HG03066 (cell line): ENCODE measurements at regions not wholly inside any gene's neighbourhood (a gene's known extent, or its start where the extent isn't known, plus 50 kb on each side); places are given as distances from the start of the nearest gene placed in this dataset.

ENCODE experiments used
- ATAC-seq: cut with Tn5 transposase; IDR thresholded peaks from one replicate; pipeline ENCODE4 v1.9.1; 2021; ENCODE audit warnings: low read depth; ENCODE audit not compliant: unreplicated experiment

- ATAC-seq = no peak
These were observed 73.5 kb upstream of the ALDH1A3 start for GRCh38 chr15:100806157-100806556.

GRCh38 chr15:100807028-100807427 is 72.6 kb upstream of the ALDH1A3 start:
- no peak for ATAC-seq

DNA sequence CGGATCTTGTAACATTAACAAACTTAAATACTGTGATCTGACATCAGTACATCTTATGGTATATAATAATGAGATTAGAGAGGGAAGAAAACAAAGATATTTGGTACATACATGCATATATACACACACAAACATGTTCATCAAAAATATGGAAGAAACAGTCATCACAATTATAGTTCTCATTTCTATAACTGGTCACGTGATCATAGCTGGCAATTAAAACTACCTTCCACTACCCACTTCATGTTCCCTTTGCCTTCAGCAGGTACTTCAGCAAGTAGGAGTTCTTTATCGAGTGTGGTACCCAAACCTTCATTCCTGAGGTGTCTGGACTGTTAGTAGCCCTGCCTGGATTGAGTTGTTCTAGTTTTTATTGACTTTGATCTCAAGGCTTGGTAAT is 70.9 kb upstream of the ALDH1A3 start:
- no peak for ATAC-seq

GRCh38 chr15:100809151-100809550 is 70.5 kb upstream of the ALDH1A3 start:
- ATAC-seq = no peak

- no peak for ATAC-seq
These were observed 70.0 kb upstream of the ALDH1A3 start for GRCh38 chr15:100809587-100809986.

DNA sequence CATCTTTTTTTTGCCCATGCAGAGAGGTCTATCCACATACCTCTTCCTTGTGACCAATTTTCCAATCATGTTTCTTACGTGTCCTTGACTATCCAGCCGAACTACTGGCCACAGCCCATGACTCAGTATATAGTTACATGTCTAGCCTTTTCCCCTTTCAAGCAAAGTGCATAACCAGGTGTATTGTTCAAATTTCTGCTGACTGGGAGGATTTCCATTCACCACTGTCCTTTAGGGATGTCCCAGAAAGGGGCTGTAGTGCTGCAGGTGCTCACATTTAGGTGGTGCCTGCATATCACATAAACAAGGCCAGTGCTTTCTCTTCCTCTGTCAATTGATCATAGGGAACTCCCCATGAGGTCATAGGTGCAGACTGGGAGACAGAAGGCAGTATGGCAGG is 69.4 kb upstream of the ALDH1A3 start:
- no peak for ATAC-seq

DNA sequence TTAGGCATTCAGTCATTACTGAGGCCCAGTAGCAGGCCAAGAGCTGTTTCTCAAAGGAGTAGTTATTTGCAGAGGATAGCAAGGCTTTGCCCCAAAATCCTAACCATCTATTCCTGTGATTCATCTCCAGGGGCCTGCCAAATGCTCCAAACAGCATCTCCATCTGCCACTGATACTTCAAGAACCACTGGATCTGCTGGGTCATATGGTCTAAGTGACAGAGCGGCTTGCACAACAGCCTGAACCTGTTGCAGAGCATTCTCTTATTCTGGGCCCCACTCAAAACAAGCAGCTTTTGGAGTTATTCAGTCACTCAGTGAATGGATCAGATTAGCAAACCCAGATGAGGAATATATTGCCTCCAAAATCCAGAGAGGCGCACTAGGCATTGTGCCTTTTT is 68.8 kb upstream of the ALDH1A3 start:
- no peak for ATAC-seq

DNA sequence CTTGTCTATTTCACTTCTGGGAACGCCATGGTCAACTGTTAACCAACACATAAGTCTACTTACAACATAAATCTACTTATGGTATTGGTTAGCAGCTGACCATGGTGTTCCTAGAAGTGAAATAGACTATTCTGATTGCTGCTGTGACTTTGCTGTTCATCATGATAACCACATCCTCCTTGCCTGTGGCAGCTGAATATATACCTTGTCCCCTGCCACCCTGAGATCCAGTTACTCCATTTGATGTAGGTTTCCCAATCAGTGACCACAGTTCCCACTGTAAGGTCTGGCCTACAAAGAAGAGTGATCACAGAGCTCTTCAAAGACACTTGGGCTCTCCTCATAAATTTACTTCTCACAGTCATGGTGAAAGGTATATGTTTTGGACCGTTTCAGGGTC is 66.8 kb upstream of the ALDH1A3 start:
- ATAC-seq = no peak

DNA sequence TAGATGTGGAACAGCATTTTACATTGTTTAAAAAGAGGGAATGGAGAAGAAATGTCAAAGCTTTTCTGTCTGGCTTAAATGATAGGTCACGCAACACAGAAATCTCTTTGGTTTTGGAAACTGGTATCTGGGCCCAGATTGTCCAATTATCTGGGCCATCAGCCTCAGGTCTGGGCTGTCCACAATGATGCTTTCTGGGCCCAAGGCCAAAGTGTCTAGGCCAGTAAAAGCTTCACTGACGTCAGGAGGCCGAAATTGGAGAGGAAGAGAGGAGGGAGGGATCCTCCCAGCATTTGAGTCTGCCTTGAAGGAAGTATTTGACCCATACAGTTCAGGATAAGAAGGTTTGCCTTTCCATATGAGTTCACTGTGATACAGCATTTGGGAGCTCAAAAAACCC is 60.7 kb upstream of the ALDH1A3 start:
- no peak for ATAC-seq

- no peak for ATAC-seq
These were observed 59.1 kb upstream of the ALDH1A3 start for GRCh38 chr15:100820528-100820927.

GRCh38 chr15:100821327-100821726 is 58.3 kb upstream of the ALDH1A3 start:
- ATAC-seq = no peak

GRCh38 chr15:100824211-100824610 is 55.4 kb upstream of the ALDH1A3 start:
- ATAC-seq = no peak

GRCh38 chr15:100829457-100829856 is 50.2 kb upstream of the ALDH1A3 start:
- no peak for ATAC-seq
